Lower leg skin (tissue), 4 donors: ENCODE measurements at regions not wholly inside any gene's neighbourhood (a gene's known extent, or its start where the extent isn't known, plus 50 kb on each side); places are given as distances from the start of the nearest gene placed in this dataset.

Experiments used
- DNase-seq, 2 donors: peaks; one replicate each; pipeline ENCODE4 v3.0.0-alpha.2; 2019; ENCODE audit warnings: low spot score in 2 of 2
- H3K4me3 ChIP-seq: fragments of 200-600 bp; sonication (generic); 2 replicates; pipeline ENCODE4 v1.5.1; 2017; ENCODE audit warnings: mild to moderate bottlenecking, low read depth; ENCODE audit not compliant: poor library complexity, severe bottlenecking
- CTCF ChIP-seq, 3 donors: fragments of 450-650 bp; IDR thresholded peaks; one replicate each; pipeline ENCODE4 v1.5.1; 2016; ENCODE audit warnings: antibody characterized with exemption in 3 of 3, mild to moderate bottlenecking in 3 of 3, moderate library complexity in 2 of 3
- POLR2A ChIP-seq, 2 donors: fragments of 450-650 bp; IDR thresholded peaks; one replicate each; pipeline ENCODE4 v1.6.1; 2016 to 2017; ENCODE audit warnings: antibody characterized with exemption in 2 of 2, mild to moderate bottlenecking in 1 of 2, moderate library complexity in 1 of 2
- WGBS, 2 donors: methylation state at CpG; one replicate each; pipeline ENCODE4 v1.1.5; 2018; 5-methylcytosine and 5-hydroxymethylcytosine counted together
- intact Hi-C: fragments of 100-400 bp; cut with DNase I; formaldehyde crosslinking; loops from one replicate; pipeline ENCODE4 v1.15.0; 2023; ENCODE audit warnings: low total_unique reads

DNA sequence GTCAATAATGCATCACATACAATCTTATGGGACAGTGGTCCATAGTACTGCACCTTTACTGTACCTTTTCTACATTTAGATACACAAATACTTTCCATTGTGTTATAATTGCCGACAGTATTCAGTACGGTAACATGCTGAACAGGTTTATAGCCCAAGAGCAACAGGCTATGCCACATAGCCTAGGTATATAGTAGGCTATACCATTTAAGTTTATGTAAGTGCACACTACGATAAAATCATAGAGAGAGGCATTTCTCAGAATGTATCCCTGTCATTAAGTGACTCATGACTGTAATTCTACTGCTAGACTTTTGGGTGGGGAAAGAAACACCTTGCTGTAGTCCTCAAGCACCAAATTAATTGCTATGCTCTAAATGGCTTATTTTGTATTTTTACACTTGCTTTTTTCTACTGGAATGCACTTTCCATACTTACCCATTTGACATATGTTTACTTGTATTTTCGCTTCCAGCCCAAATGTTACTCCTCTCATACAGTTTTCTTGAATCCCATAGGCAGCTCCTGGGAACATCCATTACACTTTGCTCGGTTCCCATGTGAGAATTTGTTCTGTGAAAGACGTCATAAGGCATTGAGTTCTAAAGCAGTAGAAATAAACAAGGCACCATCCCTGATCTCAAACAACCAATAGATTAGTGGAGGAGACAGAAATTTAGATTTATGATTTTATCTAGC, 714.0 kb upstream of the ID2 start:
- DNase-seq, result no peak
- no peak for TF ChIP-seq CTCF (IDR thresholded peaks at IDR 0.05)
- TF ChIP-seq POLR2A (IDR thresholded peaks at IDR 0.05), result no peak
- intact Hi-C loops, result no loop called here
- 79 to 81% methylated on average over 6 of the region's 6 CpGs for WGBS, 2 donors
- no peak overlapping the region for H3K4me3 ChIP-seq

GRCh38 chr2:7969756-7970515, 711.9 kb upstream of the ID2 start:
- DNase-seq, result no peak
- intact Hi-C loops, result no loop called here
- TF ChIP-seq CTCF (IDR thresholded peaks at IDR 0.05) (no peak), POLR2A (IDR thresholded peaks at IDR 0.05) (no peak)
- 65 to 72% methylated on average over 10 of the region's 10 CpGs for WGBS, 2 donors
- no peak overlapping the region for H3K4me3 ChIP-seq

- TF ChIP-seq CTCF (IDR thresholded peaks at IDR 0.05) (no peak), POLR2A (IDR thresholded peaks at IDR 0.05) (no peak)
- intact Hi-C loops, result no loop called here
- H3K4me3 ChIP-seq, result no peak overlapping the region
- WGBS, 2 donors, result 84 to 87% methylated on average over 2 of the region's 2 CpGs
- DNase-seq, result no peak
Observed at GRCh38 chr2:7971248-7971647, 710.6 kb upstream of the ID2 start.

DNA sequence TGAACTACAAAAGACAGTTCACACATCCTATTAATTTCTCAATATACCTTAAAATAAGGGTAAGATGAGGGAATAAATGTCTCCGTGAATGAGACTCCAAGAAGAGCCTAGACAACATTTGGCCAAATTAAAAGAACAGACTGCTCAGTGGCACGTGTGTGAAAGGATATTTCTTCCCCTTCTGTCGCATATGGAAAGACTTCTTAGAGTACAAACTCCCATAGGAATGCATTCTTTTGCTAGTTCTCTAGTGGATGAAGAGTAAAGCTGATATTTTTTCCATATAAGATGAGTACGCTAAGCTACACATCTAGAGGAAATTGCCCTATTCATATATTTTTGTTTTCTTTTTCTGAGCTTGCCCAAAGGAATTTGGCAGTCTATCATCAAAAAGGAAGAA, 710.0 kb upstream of the ID2 start:
- no peak overlapping the region for H3K4me3 ChIP-seq
- 85 to 86% methylated on average over 4 of the region's 4 CpGs for WGBS, 2 donors
- no peak for TF ChIP-seq POLR2A (IDR thresholded peaks at IDR 0.05)
- no peak for TF ChIP-seq CTCF (IDR thresholded peaks at IDR 0.05)
- intact Hi-C loops, result no loop called here
- DNase-seq, result no peak

DNA sequence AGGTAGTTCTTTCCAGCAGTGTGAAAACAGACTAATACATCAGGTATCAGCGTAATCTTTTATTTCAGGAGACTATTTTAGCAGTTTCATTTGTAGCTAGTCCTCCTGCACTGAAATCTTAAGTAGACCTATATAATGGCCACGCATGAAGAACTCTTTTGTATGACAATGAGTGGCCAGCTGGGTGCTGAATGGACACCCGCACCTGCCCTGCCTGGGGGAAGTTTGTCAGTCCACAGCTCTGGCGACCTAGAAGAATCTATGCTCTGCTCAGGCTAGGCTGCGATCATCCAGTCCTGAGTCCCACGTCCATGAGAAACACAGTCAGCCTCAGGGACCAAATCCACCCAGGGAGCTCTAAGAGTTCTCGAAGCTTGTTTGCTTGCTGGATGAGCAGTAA, 709.2 kb upstream of the ID2 start:
- H3K4me3 ChIP-seq, result no peak overlapping the region
- intact Hi-C loops, result no loop called here
- 85 to 97% methylated on average over 7 of the region's 7 CpGs for WGBS, 2 donors
- DNase-seq, result no peak
- TF ChIP-seq POLR2A (IDR thresholded peaks at IDR 0.05), result no peak
- TF ChIP-seq CTCF (IDR thresholded peaks at IDR 0.05), result no peak
